ENCODE measurements at regions not wholly inside any gene's neighbourhood (a gene's known extent, or its start where the extent isn't known, plus 50 kb on each side); places are given as distances from the start of the nearest gene placed in this dataset.

- Histone ChIP-seq H3K4me3 (no peak overlapping the region), H3K27ac (no peak overlapping the region), H3K9me3 (no peaks in the 10 kb centered on the region), H3K36me3 (no peaks in the 10 kb centered on the region), H3K27me3 (peaks cover 0 to 13% (median 0%) of the 10 kb centered on the region in 7 donors), H3K4me1 (no peaks in the 10 kb centered on the region)
- intact Hi-C loops (cut with DNase I) = no loop called here
- TF ChIP-seq CTCF (IDR thresholded peaks at IDR 0.05) = no peak
- ATAC-seq (no peak), DNase-seq (no peak)
- 93 to 96% methylated on average over 4 of the region's 4 CpGs for WGBS, 2 donors
These were observed 385.6 kb downstream of the HNRNPD start for GRCh38 chr4:81988178-81988577.

GRCh38 chr4:81984746-81985145, 389.0 kb downstream of the HNRNPD start:
- H3K4me3 ChIP-seq = no peak overlapping the region
- whole genome bisulfite sequencing, 2 donors = 91 to 99% methylated on average over 3 of the region's 3 CpGs

GRCh38 chr4:81982846-81983540, 390.8 kb downstream of the HNRNPD start:
- no peak overlapping the region for H3K27ac ChIP-seq
- no peak overlapping the region for H3K4me3 ChIP-seq
- no peak for ATAC-seq
- no peaks in the 10 kb centered on the region for H3K4me1 ChIP-seq
- no peaks in the 10 kb centered on the region for H3K36me3 ChIP-seq
- WGBS, 2 donors = 77 to 81% methylated on average over 2 of the region's 2 CpGs
- peaks cover 0 to 5% (median 0%) of the 10 kb centered on the region in 7 donors for H3K27me3 ChIP-seq
- DNase-seq = no peak
- no peaks in the 10 kb centered on the region for H3K9me3 ChIP-seq
- intact Hi-C loops (cut with DNase I) = loop anchor here in 1 of 10 donors (5.0 kb wide), 1 partner anchor 1306 kb away; no protein-coding TSS in a partner anchor
- TF ChIP-seq CTCF (IDR thresholded peaks at IDR 0.05) = no peak

More at GRCh38 chr4:81984746-81985145, 389.0 kb downstream of the HNRNPD start:
- ATAC-seq (no peak), DNase-seq (no peak)
- Histone ChIP-seq H3K27me3 (peaks cover 0 to 5% (median 0%) of the 10 kb centered on the region in 7 donors), H3K9me3 (no peaks in the 10 kb centered on the region), H3K36me3 (no peaks in the 10 kb centered on the region), H3K4me1 (no peaks in the 10 kb centered on the region), H3K27ac (no peak overlapping the region)
- intact Hi-C loops (cut with DNase I) = loop anchor here in 1 of 10 donors (5.0 kb wide), 1 partner anchor 1307 kb away; no protein-coding TSS in a partner anchor
- TF ChIP-seq CTCF (IDR thresholded peaks at IDR 0.05) = no peak

GRCh38 chr4:81981218-81981617, 392.6 kb downstream of the HNRNPD start:
- Histone ChIP-seq H3K27ac (no peak overlapping the region), H3K4me3 (no peak overlapping the region), H3K4me1 (no peaks in the 10 kb centered on the region), H3K9me3 (no peaks in the 10 kb centered on the region), H3K27me3 (no peaks in the 10 kb centered on the region), H3K36me3 (no peaks in the 10 kb centered on the region)
- intact Hi-C loops (cut with DNase I) = loop anchor here in 1 of 10 donors (5.0 kb wide), 1 partner anchor 1304 kb away; no protein-coding TSS in a partner anchor
- ATAC-seq (no peak), DNase-seq (no peak)
- no peak for TF ChIP-seq CTCF (IDR thresholded peaks at IDR 0.05)
- WGBS, 2 donors = 89 to 94% methylated on average over 3 of the region's 3 CpGs

All from heart right ventricle (tissue), 16 donors.